Inflammatory macrophage (primary cell): ENCODE measurements at regions not wholly inside any gene's neighbourhood (a gene's known extent, or its start where the extent isn't known, plus 50 kb on each side); places are given as distances from the start of the nearest gene placed in this dataset.
"Not testable (repeated sequence)": the region's sequence is repeated elsewhere in the genome, so short reads cannot be mapped to it uniquely, and the experiment has no call there.

Source experiments
- DNase-seq, 2 donors: peaks; one replicate each; pipeline ENCODE4 v3.0.0-alpha.2; 2020 to 2022

GRCh38 chr1:79547514-79547913 is 541.0 kb upstream of the ADGRL4 start:
- no peak for DNase-seq

GRCh38 chr1:79543394-79543793 is 536.9 kb upstream of the ADGRL4 start:
- no peak for DNase-seq

- no peak for DNase-seq
Observed at GRCh38 chr1:79539001-79539400, 532.5 kb upstream of the ADGRL4 start.

- no peak for DNase-seq
Observed at GRCh38 chr1:79532555-79532954, 526.0 kb upstream of the ADGRL4 start.

GRCh38 chr1:79531790-79532189 is 525.3 kb upstream of the ADGRL4 start:
- no peak for DNase-seq

GRCh38 chr1:79530476-79530875 is 523.9 kb upstream of the ADGRL4 start:
- no peak for DNase-seq

- no peak for DNase-seq
Observed at GRCh38 chr1:79530055-79530454, 523.5 kb upstream of the ADGRL4 start.

- DNase-seq: no peak
Observed at GRCh38 chr1:79524126-79524525, 517.6 kb upstream of the ADGRL4 start.

GRCh38 chr1:79519084-79519760 is 512.7 kb upstream of the ADGRL4 start:
- no peak for DNase-seq

GRCh38 chr1:79517470-79518224 is 511.1 kb upstream of the ADGRL4 start:
- DNase-seq: no peak

GRCh38 chr1:79507770-79508169 is 501.2 kb upstream of the ADGRL4 start:
- no peak for DNase-seq

- DNase-seq: no peak
Observed at GRCh38 chr1:79501153-79501552, 494.6 kb upstream of the ADGRL4 start.

- DNase-seq: no peak
Observed at GRCh38 chr1:79499541-79499940, 493.0 kb upstream of the ADGRL4 start.

GRCh38 chr1:79497193-79497773 is 490.8 kb upstream of the ADGRL4 start:
- peak; percentile 2 to 7 for DNase-seq

GRCh38 chr1:79496129-79496528 is 489.6 kb upstream of the ADGRL4 start:
- no peak for DNase-seq

- DNase-seq: not testable (repeated sequence)
Observed at GRCh38 chr1:79493702-79494101, 487.2 kb upstream of the ADGRL4 start.

GRCh38 chr1:79488572-79489121 is 482.1 kb upstream of the ADGRL4 start:
- DNase-seq: not testable (repeated sequence)

- DNase-seq: no peak
Observed at GRCh38 chr1:79478728-79479373, 472.3 kb upstream of the ADGRL4 start.

GRCh38 chr1:79478160-79478559 is 471.6 kb upstream of the ADGRL4 start:
- no peak for DNase-seq

- DNase-seq: no peak
Observed at GRCh38 chr1:79472067-79472656, 465.6 kb upstream of the ADGRL4 start.

GRCh38 chr1:79469139-79469538 is 462.6 kb upstream of the ADGRL4 start:
- DNase-seq: no peak

GRCh38 chr1:79460773-79461436 is 454.4 kb upstream of the ADGRL4 start:
- no peak for DNase-seq
